OCI-M1 (cell line): ENCODE measurements at regions not wholly inside any gene's neighbourhood (a gene's known extent, or its start where the extent isn't known, plus 50 kb on each side); places are given as distances from the start of the nearest gene placed in this dataset.
"Not testable (repeated sequence)": the region's sequence is repeated elsewhere in the genome, so short reads cannot be mapped to it uniquely, and the experiment has no call there.

Experiments
- DNase-seq: peaks from one replicate; lab custom pipeline; 2025; lab: John Stamatoyannopoulos, UW

DNA sequence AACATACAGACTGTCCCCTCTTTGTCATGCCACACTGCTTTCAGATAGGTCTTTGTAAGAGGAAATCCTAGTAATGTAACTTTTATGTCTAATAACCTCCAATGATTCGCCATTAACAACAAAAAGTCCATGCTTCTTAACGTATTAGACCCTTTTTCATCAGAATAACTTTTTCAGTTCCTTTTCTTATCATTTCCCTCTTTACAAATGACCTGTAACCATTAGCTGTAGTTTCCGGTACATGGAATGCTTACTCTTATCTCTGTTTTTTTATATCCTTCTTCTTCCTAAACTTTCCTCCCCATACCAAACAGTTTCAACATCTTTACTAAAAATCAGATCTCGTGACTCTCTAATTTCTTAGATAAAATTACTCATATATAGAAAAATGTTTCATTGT is 268.9 kb upstream of the TYRP1 start:
- DNase-seq: no peak

DNA sequence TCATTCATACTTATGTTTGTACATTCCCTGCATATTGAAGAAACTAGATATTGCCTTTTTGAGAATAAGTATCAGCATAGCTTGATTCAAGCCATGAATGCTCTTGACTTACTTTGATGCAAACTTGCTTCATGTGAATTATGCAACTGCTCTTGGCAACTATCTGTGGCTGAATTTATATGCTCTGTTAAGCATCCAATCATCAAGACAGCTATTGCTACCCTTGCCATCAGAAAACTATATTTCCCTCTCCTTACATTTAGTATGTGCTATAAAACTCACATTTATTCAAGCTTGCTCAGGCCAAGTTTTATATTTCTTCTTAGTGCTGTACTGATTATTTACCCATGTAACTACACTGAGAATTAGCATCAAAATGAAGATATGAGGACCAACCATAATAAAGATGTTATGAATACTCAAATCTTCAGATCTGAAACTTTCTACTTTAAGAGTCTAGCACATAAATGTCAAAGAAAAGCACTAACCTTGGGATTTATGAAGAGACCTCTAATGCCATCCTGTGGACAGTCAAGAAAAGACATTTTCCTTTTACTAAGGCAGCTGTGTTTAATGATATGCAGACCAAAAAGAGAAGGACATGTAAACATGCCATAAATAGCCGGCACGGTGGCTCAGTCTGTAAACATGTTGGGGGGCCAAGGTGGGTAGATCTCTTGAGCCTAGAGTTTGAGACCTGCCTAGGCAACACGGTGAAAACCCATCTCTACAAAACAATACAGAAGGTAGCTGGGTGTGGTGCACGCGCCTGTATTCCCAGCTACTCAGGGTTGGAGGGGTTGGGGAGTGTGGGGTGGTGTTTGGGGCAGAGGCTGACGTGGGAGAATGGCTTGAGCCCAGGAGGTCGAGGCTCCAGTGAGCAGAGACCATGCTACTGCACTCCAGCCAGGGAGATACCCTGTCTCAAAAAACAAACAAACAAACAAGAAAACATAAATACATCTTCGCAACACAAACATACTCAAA is 267.0 kb upstream of the TYRP1 start:
- peak; percentile 97 for DNase-seq

DNA sequence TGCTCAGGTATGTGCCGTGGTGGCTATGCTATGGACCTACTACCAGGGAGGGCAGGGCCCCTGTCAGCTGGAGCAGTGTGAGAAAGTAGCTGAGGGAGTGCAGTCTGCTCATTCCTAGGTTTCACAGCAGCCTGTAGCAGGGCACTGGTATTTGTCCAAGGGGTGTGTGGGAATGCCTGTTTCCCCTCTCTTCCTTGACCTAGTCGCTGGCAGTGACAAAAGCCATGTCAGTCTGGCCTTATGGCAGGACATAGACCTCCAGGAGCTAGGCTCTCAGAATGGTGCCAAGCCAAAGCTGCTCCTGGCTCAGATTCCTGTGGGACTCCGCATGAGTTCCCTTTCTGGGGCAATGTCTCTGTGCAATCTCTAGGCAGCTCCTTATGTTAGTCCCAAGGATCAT is 253.9 kb upstream of the TYRP1 start:
- no peak for DNase-seq

DNA sequence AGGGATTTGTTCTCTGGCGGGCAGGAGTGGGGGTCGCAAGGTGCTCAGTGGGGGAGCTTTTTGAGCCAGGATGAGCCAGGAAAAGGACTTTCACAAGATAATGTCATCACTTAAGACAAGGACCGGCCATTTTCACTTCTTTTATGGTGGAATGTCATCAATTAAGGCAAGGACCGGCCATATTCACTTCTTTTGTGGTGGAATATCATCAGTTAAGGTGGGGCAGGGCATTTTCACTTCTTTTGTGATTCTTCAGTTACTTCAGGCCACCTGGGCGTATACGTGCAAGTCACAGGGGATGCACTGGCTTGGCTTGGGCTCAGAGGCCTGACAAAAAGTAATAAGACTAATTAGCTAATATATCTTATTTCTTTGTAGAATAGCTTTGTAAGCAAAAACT is 252.1 kb upstream of the TYRP1 start:
- DNase-seq: not testable (repeated sequence)

DNA sequence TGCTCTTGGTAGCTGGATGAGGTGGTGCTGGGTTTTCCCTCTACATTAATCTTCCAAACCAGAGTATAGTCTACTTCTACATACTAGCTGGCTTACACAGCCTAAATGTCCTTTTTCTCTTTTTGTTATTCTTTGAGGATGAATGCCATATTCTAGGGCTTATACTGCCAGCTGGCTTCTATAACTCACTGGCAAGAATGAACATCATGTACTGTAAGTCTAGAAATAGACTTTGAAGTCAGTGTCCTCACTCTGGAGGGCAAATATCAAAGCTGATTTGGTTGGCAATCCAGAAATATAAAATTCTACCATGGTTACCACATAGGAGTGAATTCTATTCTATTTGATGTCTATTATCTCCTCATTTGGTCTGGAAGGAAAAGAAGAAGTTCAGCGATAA is 251.7 kb upstream of the TYRP1 start:
- no peak for DNase-seq

DNA sequence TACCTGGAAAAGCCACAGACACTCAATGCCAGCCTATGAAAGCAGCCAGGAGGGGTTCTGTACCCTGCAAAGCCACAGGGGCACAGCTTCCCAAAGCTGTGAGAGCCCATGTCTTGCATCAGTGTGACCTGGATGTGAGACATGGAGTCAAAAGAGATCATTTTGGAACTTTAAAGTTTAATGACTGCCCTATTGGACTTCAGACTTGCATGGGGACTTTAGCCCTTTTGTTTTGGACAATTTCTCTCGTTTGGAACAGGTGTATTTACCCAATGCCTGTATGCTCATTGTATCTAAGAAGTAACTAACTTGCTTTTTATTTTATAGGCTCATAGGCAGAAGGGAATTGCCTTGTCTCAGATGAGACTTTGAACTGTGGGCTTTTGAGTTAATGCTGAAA is 244.9 kb upstream of the TYRP1 start:
- no peak for DNase-seq

DNA sequence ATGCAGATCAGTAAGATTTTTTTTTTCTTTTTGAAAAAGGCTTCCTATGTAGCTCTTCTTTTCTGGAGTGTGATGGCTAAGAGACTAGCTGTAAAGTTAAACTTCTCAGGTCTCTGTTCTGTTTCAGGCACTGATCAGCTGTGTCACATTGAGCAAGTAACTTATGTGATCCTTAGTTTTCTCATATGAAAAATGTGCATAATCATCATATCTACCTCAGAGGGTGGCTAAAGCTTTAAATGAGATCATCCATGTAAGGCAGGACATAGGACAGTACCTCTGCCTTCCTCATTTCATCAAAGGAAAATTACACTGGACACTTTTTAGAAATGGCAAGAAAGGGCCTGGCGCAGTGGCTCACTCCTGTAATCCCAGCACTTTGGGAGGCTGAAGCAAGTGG is 235.9 kb upstream of the TYRP1 start:
- DNase-seq: no peak

DNA sequence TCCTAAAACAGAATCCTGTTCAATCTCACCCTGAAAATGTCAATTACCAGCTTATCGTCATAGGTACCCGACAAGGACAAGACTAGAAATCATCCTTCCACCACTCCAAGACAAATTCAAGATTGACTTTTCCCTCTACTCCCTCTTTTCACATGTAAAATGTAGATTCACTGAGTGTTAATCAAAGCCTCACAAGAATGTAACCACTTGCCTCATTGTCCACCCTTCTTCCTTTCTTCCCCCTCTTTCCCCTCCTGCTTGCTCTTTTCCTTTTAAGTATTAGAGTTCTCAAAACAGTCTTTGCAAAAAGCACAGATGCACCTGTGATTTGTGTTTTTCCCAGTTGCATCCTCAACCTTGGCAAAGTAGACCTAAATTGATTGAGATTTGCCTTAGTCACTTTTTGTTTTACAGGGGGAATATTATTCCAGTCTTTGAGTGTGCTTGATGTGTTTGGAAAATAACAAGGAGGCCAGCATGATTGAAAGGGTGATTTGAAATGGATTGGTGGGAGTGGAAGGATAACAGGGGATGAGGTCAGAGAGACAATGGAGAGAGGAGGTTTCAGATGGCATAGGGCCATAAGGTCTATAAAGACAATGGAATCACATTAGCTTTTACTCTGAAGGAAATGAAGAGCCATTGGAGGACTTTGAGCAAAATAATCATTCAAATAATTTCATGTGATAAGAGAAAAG is 231.3 kb upstream of the TYRP1 start:
- no peak for DNase-seq

DNA sequence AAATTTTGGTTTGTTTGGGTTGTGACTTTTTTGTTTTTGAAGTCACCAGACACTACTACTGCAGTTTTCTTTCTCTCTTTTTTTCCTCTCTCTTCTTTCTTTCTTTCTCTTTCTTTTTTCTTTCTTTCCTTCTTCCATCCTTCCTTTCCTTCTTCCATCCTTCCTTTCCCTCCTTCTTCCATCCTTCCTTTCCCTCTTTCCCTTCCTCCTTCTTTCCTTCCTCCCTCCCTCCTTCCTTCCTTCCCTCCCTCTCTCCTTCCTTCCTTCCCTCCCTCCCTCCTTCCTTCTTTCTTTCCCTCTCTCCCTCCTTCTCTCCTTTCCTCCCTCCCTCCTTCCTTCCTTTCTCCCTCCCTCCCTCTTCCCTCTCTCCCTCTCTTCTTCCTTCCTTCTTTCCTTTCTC is 230.3 kb upstream of the TYRP1 start:
- no peak for DNase-seq

DNA sequence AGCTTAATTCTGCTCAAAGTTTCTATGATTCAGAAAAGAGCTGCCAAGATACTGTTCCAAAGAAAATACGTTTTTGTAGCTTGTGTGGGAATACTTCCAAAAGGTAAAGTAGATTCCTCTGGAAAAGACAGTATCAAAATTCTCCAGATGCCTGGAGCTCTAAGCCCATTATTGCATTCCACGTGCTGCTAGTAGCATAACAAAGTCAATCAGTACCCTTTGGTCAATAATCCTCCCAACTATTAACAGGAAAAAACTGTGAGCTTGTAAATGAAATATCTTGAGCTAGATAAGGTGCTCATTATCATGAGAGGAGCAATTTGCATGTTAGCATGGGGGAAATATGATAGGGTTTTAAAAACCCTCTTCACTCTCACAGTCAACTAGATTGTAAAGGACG is 229.5 kb upstream of the TYRP1 start:
- DNase-seq: no peak

DNA sequence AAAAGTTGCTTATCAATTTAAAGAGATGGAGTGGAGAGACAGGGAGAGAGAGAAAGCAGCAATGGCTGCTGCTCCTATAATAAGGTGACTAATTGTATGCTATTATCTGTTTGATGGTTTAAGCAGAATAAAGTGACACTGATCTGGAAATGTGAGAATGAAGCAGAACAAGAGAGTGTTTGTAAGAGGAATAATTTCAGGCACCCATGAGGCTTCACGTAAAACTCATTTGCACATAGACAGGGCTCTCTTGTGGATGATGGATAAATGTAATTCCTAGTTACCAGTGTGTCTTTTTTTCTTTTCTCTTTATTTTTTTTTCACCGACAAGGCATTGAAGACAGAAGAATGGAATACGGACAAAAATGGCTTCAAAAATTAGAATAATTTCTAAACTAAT is 228.8 kb upstream of the TYRP1 start:
- no peak for DNase-seq

DNA sequence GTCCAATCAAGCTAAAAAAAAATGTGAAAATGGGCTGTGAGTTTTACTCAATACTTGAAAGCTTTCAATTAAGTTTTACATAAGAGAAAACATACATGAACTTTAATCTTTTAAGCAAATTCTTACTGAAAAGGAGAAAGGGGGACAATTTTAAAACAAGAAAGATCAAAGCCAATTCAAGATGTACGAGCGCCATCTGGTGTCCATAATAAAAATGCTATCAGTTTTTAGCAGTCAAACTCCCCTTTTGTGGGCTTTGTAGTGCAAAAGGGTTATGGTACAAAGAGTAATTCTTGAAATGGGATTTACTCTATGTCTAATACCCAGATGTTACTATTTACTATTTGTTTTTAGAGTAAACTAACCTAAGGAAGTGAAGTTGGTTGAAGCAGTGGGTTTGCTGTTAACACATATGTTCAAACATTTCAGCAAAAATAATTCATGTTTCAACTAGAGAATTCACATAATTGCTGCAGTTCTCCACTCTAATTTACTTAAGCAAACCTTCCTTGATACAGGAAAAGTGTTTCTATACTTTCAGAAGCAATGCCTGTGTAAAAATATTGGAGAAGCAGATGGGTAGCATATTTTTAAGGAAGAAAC is 228.2 kb upstream of the TYRP1 start:
- DNase-seq: peak; percentile 97

DNA sequence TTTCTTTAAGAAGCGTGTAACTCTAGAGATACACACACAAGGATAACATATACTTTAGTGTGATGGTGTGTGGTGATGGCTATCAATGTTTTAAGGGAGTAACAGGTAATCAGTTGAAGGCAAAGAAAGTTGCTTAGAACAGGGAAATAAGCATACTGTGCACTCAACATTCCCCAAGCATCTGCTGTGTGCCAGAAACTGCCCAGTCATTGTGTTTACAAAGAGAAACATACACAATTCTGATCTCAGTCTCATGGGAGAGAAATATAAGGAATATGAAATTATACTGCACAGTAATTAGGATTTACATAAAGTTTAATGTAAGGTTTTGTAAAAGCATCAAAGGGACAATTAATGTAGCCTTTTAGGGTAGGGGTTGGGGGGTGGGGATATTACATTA is 224.1 kb upstream of the TYRP1 start:
- DNase-seq: peak; percentile 75

DNA sequence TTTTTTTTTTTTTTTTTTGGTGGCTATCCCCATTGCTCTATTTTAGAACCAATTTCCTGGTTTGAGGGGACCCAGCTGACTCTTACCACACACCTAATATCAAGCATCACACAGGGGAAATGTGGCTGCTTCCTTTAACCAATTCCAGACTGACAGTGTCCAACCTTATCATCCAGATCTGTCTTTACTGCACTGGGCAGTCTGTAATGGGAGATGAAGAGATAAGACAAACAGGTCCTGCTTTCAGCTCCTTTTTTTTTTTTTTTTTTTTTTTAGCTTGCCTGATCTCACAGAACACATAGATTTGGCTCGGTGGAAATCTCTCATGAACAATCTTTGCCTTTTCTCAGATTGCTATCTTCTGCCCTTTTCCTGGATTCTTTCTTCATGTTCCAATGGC is 198.8 kb upstream of the TYRP1 start:
- no peak for DNase-seq

DNA sequence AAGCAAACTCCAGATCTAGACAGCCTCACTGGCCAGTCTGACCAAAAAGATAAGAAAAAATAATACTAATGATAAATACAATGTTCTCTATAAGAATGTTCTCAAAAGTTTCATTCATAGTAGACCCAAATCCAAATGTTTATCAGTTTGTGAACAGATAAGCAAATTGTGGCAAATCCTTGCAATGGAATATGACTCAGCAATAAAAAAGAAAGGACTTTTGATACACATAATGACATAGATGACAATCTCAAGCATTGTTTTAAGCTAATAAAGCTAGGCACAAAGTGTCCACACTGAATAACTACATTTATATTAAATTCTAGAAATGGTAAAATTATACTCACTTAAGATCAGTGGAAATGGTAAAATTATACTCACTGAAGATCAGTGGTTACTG is 195.4 kb upstream of the TYRP1 start:
- no peak for DNase-seq

DNA sequence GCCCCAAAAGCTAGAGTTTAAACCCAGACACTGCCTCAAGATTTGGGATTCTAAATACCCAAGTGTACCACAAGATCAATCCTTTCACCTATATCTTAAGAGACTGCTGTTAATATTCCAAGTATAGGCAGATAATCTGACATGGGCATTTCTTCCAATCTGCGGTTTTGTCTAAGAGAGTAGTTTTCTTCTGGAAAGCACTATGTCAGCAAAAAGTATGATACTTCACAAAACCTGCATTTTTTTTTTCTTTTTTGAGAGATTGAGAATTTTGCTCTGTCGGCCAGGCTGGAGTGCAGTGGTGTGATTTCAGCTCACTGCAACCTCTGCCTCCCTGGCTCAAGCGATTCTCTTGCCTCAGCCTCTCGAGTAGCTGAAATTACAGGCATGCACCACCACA is 190.7 kb upstream of the TYRP1 start:
- no peak for DNase-seq

DNA sequence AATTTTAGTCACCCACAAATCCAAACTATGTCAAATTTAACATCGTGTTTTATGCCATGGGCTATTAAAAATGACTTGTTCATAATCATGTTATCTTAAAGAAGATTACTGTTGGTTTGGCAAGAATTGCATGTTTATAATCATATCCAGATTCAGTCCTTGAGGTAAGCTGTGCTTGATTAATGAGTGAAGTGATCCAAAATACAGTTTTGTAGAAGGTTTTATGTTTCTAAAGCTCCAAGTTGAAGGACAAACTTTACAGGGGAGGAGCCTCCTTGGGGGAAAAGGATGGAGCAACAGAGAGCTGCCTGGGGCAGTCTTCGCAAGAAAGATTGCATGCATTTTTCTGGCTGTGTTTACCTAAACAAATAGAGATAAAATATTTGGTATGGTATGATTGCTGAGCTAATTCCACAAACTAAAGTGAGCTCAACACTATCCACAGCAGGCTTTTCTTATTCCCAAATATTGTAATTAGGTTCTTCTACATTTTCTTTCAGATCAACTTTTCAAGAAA is 189.5 kb upstream of the TYRP1 start:
- DNase-seq: no peak

DNA sequence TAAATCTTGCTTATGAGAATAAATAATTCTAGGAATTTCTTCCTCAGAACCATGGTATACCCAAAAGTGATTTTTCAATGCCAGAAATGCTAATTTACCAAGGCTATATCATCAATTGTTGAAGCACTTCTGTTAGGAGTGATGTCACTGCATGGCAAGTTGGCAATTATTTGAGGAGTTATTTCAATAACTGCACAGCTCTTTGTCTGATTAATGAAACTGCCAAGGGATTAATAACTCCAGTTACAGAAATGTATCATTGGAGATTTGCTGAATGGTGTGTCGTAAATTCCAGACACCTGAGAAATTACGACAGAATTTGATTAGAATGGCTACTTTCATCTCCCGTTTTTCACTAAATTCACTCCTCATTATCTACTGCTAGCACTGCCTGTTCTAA is 182.6 kb upstream of the TYRP1 start:
- no peak for DNase-seq

DNA sequence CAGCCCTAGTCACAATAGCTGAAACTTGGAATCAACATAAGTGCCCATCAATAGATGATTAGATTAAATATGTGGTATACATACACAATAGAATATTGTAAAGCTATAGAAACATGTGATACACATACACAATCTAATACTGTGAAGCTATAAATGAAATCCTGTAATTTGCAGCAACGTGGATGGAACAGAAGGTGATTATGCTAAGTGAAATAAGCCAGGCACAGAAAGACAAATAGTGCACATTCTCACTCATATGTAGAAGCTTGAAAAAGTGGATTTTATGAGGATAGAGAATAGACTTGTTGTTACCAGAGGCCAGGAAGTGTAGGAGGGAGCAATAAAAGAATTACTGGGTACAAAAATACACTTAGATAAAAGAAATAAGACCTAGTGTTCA is 181.5 kb upstream of the TYRP1 start:
- no peak for DNase-seq

DNA sequence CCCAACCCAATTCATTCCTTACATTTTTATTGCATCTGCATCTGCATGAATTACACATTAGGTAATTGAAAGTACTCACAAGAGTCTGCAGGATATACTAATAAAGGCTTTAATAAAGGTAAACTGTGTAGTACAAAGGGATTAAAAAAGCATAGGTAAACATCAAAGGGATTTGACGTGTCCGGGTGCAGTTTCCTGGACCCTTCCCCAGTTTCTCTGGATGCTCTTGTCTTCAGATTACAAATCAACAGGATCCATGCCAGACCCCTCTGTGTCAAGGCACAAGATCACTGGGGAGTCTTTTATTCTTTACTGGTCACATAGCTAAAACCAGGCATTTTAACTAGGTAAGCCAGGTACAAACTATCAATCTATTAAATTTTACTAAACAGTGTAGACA is 177.2 kb upstream of the TYRP1 start:
- no peak for DNase-seq

DNA sequence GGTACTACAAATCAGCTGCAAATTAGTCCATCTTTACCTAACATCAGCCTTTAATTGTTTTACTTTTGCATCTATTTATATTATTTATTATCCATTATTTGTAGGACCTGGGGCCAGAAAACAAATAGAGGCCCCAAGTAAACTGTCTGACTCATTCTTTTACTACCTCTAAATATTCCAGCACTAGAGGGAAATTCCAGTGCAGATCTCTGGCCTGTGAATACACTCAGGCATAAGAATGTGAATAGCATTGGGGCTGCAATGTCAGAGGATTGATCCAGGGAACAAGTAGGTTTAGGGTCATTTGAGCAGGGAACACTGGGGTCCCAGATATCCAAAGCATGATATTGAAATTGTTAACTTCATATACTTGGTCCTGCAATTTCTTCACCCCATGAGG is 176.6 kb upstream of the TYRP1 start:
- no peak for DNase-seq

DNA sequence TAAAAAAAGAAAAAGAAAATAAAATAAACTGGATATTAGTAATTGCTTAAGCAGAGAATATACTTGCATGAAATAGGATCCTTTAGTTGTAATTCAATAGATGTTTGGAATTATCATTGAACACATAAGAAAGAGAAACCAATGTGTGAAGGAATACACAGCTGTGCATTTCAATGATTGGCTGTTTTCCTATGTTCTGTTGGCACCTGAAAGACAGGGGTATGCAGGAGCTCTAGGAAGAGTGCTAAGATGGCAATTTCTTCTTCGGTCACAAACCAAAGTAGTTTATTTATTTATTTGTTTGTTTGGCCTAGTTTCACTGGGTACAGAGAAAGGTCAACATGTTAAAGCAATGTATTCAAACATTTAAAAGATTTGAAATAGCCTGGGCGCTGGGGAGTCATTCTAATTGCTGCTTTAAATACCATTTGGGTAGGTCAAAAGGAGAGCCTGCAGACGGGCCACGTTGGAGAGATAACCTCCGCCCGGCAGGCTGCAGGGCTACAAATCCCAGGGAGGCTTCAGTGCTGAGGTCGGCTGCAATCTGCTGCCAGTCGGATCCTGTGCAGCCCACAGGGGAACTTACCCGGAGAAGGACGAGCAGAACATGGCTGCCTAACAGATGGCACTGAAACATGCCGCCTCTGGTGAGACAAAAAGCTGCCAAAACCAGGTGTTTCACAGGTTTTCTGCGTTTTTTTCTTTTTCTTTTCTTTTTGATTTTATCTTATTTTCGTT is 154.2 kb upstream of the TYRP1 start:
- peak; percentile 75 for DNase-seq
